Uterus (tissue), 3 donors: ENCODE measurements at regions not wholly inside any gene's neighbourhood (a gene's known extent, or its start where the extent isn't known, plus 50 kb on each side); places are given as distances from the start of the nearest gene placed in this dataset.

Experiments used
- DNase-seq, 2 donors: peaks; one replicate each; pipeline ENCODE4 v3.0.0-alpha.2; 2019 to 2020
- H3K27ac ChIP-seq, 2 donors: fragments of 200-600 bp; sonication (generic); 1 replicate in 1 of 2; 2 replicates in 1 of 2; pipeline ENCODE4 v1.5.1; 2016 to 2018
- H3K27me3 ChIP-seq, 2 donors: fragments of 200-600 bp; sonication (generic); one replicate each; pipeline ENCODE4 v1.5.1; 2018 to 2019; ENCODE audit warnings: control low read depth in 1 of 2
- H3K36me3 ChIP-seq, 2 donors: fragments of 200-600 bp; sonication (generic); one replicate each; pipeline ENCODE4 v1.5.1; 2019; ENCODE audit warnings: control low read depth in 1 of 2
- H3K4me1 ChIP-seq, 2 donors: fragments of 200-600 bp; sonication (generic); one replicate each; pipeline ENCODE4 v1.5.1; 2018 to 2019; ENCODE audit warnings: control low read depth in 1 of 2
- H3K4me3 ChIP-seq, 2 donors: fragments of 200-600 bp; sonication (generic); 1 replicate in 1 of 2; 2 replicates in 1 of 2; pipeline ENCODE4 v1.5.1; 2018 to 2019; ENCODE audit warnings: mild to moderate bottlenecking in 1 of 2
- H3K9me3 ChIP-seq, 2 donors: fragments of 200-600 bp; sonication (generic); one replicate each; pipeline ENCODE4 v1.5.1; 2019; ENCODE audit warnings: control low read depth in 1 of 2
- CTCF ChIP-seq, 4 experiments: fragments of 200-600 bp in 2 of 4; fragments of 450-650 bp in 2 of 4; sonication (generic) in 2 of 4; IDR thresholded peaks; one replicate each; pipeline ENCODE4 v1.5.1; 2016 to 2019; ENCODE audit warnings: antibody characterized with exemption in 4 of 4, mild to moderate bottlenecking in 2 of 4, moderate library complexity in 1 of 4
- POLR2A ChIP-seq, 2 donors: fragments of 450-650 bp; IDR thresholded peaks; one replicate each; pipeline ENCODE4 v1.6.1; 2016; ENCODE audit warnings: antibody characterized with exemption in 2 of 2, mild to moderate bottlenecking in 1 of 2, moderate library complexity in 1 of 2
- intact Hi-C: fragments of 100-400 bp; cut with DNase I; formaldehyde crosslinking; loops from one replicate; pipeline ENCODE4 v1.15.1; 2023; ENCODE audit warnings: low total_unique reads
- donor health status: DM: yes; HTN: yes; CAD: no.

DNA sequence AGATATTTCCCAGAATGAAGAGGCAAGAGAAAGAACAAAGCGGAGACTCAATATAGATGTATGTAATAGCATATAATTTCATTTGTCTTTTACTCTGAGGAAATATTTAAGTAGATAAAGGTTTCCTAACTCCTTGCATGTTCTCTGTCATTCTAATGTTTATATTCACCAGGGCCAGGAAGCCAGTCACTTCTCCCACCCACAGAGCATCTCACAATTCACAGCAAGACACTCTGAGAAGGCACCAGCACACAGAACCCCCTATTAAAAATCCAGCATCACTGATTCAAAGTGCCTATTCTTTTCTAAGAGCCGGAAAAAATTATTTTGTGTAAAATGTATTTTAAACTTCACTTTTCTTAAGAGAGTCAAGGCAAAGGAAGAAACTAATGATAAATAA, 927.1 kb downstream of the C4orf33 start:
- Histone ChIP-seq H3K4me1 (no peaks in the 10 kb centered on the region), H3K27ac (no peak overlapping the region), H3K9me3 (no peaks in the 10 kb centered on the region), H3K27me3 (no peaks in the 10 kb centered on the region), H3K36me3 (no peaks in the 10 kb centered on the region), H3K4me3 (no peak overlapping the region)
- TF ChIP-seq POLR2A (IDR thresholded peaks at IDR 0.05) = no peak
- TF ChIP-seq CTCF (IDR thresholded peaks at IDR 0.05) = no peak
- intact Hi-C loops = no loop called here
- DNase-seq = no peak

- H3K4me3 ChIP-seq = no peak overlapping the region
- H3K36me3 ChIP-seq = no peaks in the 10 kb centered on the region
- DNase-seq = no peak
- H3K4me1 ChIP-seq = no peaks in the 10 kb centered on the region
- H3K9me3 ChIP-seq = no peaks in the 10 kb centered on the region
- H3K27me3 ChIP-seq = no peaks in the 10 kb centered on the region
- H3K27ac ChIP-seq = no peak overlapping the region
- TF ChIP-seq POLR2A (IDR thresholded peaks at IDR 0.05) (no peak), CTCF (IDR thresholded peaks at IDR 0.05) (no peak)
- intact Hi-C loops = no loop called here
Measured at GRCh38 chr4:130025701-130026100, 929.7 kb downstream of the C4orf33 start.

- H3K27ac ChIP-seq = no peak overlapping the region
- H3K36me3 ChIP-seq = no peaks in the 10 kb centered on the region
- no peak for DNase-seq
- no peaks in the 10 kb centered on the region for H3K4me1 ChIP-seq
- TF ChIP-seq CTCF (IDR thresholded peaks at IDR 0.05) (no peak), POLR2A (IDR thresholded peaks at IDR 0.05) (no peak)
- H3K4me3 ChIP-seq = no peak overlapping the region
- H3K9me3 ChIP-seq = no peaks in the 10 kb centered on the region
- no peaks in the 10 kb centered on the region for H3K27me3 ChIP-seq
- intact Hi-C loops = no loop called here
Measured at GRCh38 chr4:130026185-130026584, 930.2 kb downstream of the C4orf33 start.

DNA sequence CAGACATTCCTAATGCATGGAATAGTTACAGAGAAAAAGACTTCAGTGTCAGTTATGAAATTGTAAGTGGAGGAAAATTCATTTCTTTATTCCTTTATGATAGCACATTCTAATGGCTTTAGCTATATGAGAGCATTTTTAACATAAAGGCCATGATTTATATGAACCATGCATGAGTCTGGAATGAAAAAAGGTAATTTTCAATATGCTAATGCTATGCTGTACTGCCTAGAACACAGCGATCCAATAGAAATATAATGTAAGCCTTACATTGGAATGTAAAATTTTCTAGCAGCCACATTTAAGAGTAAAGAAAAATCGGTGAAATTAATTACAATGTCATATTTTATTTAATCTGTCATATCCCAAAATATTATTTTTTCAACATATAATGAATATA, 932.0 kb downstream of the C4orf33 start:
- H3K27me3 ChIP-seq = no peaks in the 10 kb centered on the region
- no peak overlapping the region for H3K4me3 ChIP-seq
- intact Hi-C loops = no loop called here
- H3K27ac ChIP-seq = no peak overlapping the region
- no peaks in the 10 kb centered on the region for H3K9me3 ChIP-seq
- TF ChIP-seq POLR2A (IDR thresholded peaks at IDR 0.05) (no peak), CTCF (IDR thresholded peaks at IDR 0.05) (no peak)
- DNase-seq = no peak
- H3K4me1 ChIP-seq = no peaks in the 10 kb centered on the region
- no peaks in the 10 kb centered on the region for H3K36me3 ChIP-seq

DNA sequence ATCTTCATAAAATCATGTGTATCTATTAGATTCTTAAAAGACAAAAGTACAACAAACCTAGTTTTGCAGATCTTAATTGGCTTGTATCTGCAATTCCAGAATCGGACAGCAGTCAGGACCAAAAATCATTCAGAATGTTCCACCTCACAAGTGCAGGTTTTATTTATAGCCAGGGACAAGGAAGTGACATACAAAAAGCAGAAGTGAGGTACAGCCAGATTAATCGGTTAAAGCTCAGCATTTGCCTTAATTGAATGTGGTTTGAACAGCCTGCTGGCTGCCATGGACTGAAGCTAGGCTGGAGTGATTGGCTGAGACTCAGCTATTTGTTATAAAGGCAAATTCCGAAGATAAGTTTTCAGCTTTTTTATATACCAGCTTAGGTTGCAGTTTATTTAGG, 932.6 kb downstream of the C4orf33 start:
- Histone ChIP-seq H3K4me1 (no peaks in the 10 kb centered on the region), H3K4me3 (no peak overlapping the region), H3K36me3 (no peaks in the 10 kb centered on the region), H3K27me3 (no peaks in the 10 kb centered on the region), H3K9me3 (no peaks in the 10 kb centered on the region), H3K27ac (no peak overlapping the region)
- DNase-seq = no peak
- no peak for TF ChIP-seq POLR2A (IDR thresholded peaks at IDR 0.05)
- TF ChIP-seq CTCF (IDR thresholded peaks at IDR 0.05) = no peak
- intact Hi-C loops = no loop called here
